ENCODE measurements at regions not wholly inside any gene's neighbourhood (a gene's known extent, or its start where the extent isn't known, plus 50 kb on each side); places are given as distances from the start of the nearest gene placed in this dataset.

- H3K27ac Mint-ChIP-seq = no peak overlapping the region
- no peaks in the 10 kb centered on the region for H3K9me3 Mint-ChIP-seq
- no CpG with 5 or more reads among the region's 2 CpGs for WGBS (ENCODE audit: insufficient coverage)
- no peaks in the 10 kb centered on the region for H3K36me3 Mint-ChIP-seq
- no peaks in the 10 kb centered on the region for H3K4me1 ChIP-seq (ENCODE audit: control insufficient read depth in 1 of 2, extremely low read depth in 1 of 2, insufficient read depth in 2 of 2, low read length in 2 of 2)
- H3K27me3 Mint-ChIP-seq = no peaks in the 10 kb centered on the region
- ChIA-PET POLR2A (no interaction called here), CTCF (no interaction called here)
- H3K27ac ChIP-seq (ENCODE audit: low read length) = no peak overlapping the region
- H3K36me3 ChIP-seq (ENCODE audit: control insufficient read depth in 2 of 2, extremely low read depth in 1 of 2, insufficient read depth in 1 of 2, low read length in 1 of 2) = no peaks in the 10 kb centered on the region
- ATAC-seq (replicated peaks in 1 of 4) = no peak
- no peak overlapping the region for H3K4me3 ChIP-seq (ENCODE audit: control insufficient read depth in 1 of 2, extremely low read depth in 1 of 2, low read length in 1 of 2)
- H3K27me3 ChIP-seq (replicated peaks in 1 of 2; ENCODE audit: control insufficient read depth in 2 of 2, extremely low read depth in 1 of 2, insufficient read depth in 2 of 2, low read length in 1 of 2) = no peaks in the 10 kb centered on the region
- DNase-seq = no peak
- no peak overlapping the region for H3K4me3 Mint-ChIP-seq
- no peaks in the 10 kb centered on the region for H3K4me1 Mint-ChIP-seq
- H3K9me3 ChIP-seq = no peaks in the 10 kb centered on the region
Measured at GRCh38 chr3:161598639-161599038, 102.0 kb downstream of the OTOL1 start.

DNA sequence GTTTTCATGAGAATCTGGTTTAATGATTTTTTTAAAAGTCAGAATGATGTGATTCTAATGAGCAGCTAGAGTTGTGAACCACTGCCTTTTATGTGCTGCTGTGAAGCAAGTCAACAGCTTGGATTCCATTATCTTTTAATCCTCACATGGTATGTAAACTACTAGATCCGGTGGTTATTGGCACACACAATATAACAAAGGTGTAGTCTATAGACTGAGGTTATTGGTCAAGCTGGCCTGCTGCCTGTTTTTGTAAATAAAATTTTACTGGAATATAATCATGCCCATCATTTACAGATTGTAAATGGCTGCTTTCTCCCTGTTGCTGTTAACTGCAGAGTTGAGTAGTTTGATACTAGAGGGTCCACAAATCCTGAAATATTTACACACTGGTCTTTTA, 103.1 kb downstream of the OTOL1 start:
- POLR2A ChIA-PET = no interaction called here
- H3K36me3 ChIP-seq (ENCODE audit: control insufficient read depth in 2 of 2, extremely low read depth in 1 of 2, insufficient read depth in 1 of 2, low read length in 1 of 2) = no peaks in the 10 kb centered on the region
- H3K27me3 ChIP-seq (replicated peaks in 1 of 2; ENCODE audit: control insufficient read depth in 2 of 2, extremely low read depth in 1 of 2, insufficient read depth in 2 of 2, low read length in 1 of 2) = no peaks in the 10 kb centered on the region
- CTCF ChIA-PET = no interaction called here
- no peak overlapping the region for H3K4me3 ChIP-seq (ENCODE audit: control insufficient read depth in 1 of 2, extremely low read depth in 1 of 2, low read length in 1 of 2)
- no peak for ATAC-seq (replicated peaks in 1 of 4)
- Mint-ChIP-seq H3K36me3 (no peaks in the 10 kb centered on the region), H3K4me1 (no peaks in the 10 kb centered on the region), H3K9me3 (no peaks in the 10 kb centered on the region), H3K27me3 (no peaks in the 10 kb centered on the region), H3K4me3 (no peak overlapping the region), H3K27ac (no peak overlapping the region)
- H3K4me1 ChIP-seq (ENCODE audit: control insufficient read depth in 1 of 2, extremely low read depth in 1 of 2, insufficient read depth in 2 of 2, low read length in 2 of 2) = no peaks in the 10 kb centered on the region
- no peak for DNase-seq
- H3K9me3 ChIP-seq = no peaks in the 10 kb centered on the region
- H3K27ac ChIP-seq (ENCODE audit: low read length) = no peak overlapping the region
- no CpG with 5 or more reads among the region's 1 CpG for WGBS (ENCODE audit: insufficient coverage)

DNA sequence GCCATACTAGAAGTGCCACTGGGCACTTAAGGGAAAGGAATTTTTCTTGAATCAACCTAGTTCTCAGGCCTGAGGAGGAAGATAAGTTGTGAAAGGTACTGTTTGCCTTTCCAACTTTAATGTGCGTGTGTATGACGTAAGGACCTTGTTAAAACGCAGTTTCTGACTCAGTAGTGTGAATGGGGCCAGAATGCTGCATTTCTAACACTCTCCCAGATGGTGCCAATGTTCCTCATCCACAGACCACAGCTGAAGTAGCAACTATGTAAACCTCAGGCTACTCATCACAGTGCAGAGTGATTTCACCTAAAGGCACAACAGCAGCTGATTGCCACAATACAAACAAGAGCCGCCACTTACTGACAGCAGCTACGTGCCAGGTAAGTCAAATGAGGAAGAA, 103.6 kb downstream of the OTOL1 start:
- Histone ChIP-seq H3K9me3 (no peaks in the 10 kb centered on the region), H3K4me3 (ENCODE audit: control insufficient read depth in 1 of 2, extremely low read depth in 1 of 2, low read length in 1 of 2) (no peak overlapping the region), H3K4me1 (ENCODE audit: control insufficient read depth in 1 of 2, extremely low read depth in 1 of 2, insufficient read depth in 2 of 2, low read length in 2 of 2) (no peaks in the 10 kb centered on the region), H3K36me3 (ENCODE audit: control insufficient read depth in 2 of 2, extremely low read depth in 1 of 2, insufficient read depth in 1 of 2, low read length in 1 of 2) (no peaks in the 10 kb centered on the region), H3K27me3 (replicated peaks in 1 of 2; ENCODE audit: control insufficient read depth in 2 of 2, extremely low read depth in 1 of 2, insufficient read depth in 2 of 2, low read length in 1 of 2) (no peaks in the 10 kb centered on the region), H3K27ac (ENCODE audit: low read length) (no peak overlapping the region)
- H3K4me3 Mint-ChIP-seq = no peak overlapping the region
- no peaks in the 10 kb centered on the region for H3K4me1 Mint-ChIP-seq
- no peaks in the 10 kb centered on the region for H3K9me3 Mint-ChIP-seq
- ChIA-PET POLR2A (no interaction called here), CTCF (no interaction called here)
- no peaks in the 10 kb centered on the region for H3K36me3 Mint-ChIP-seq
- WGBS (ENCODE audit: insufficient coverage) = 67% methylated on average over 1 of the region's 5 CpGs
- H3K27me3 Mint-ChIP-seq = no peaks in the 10 kb centered on the region
- DNase-seq (no peak), ATAC-seq (replicated peaks in 1 of 4) (no peak)
- H3K27ac Mint-ChIP-seq = no peak overlapping the region

GRCh38 chr3:161602475-161602874, 105.9 kb downstream of the OTOL1 start:
- WGBS (ENCODE audit: insufficient coverage) = no CpG with 5 or more reads among the region's 1 CpG
- Mint-ChIP-seq H3K4me3 (no peak overlapping the region), H3K27ac (no peak overlapping the region), H3K9me3 (no peaks in the 10 kb centered on the region), H3K4me1 (no peaks in the 10 kb centered on the region), H3K27me3 (no peaks in the 10 kb centered on the region), H3K36me3 (no peaks in the 10 kb centered on the region)
- Histone ChIP-seq H3K9me3 (no peaks in the 10 kb centered on the region), H3K4me3 (ENCODE audit: control insufficient read depth in 1 of 2, extremely low read depth in 1 of 2, low read length in 1 of 2) (no peak overlapping the region), H3K27ac (ENCODE audit: low read length) (no peak overlapping the region), H3K36me3 (ENCODE audit: control insufficient read depth in 2 of 2, extremely low read depth in 1 of 2, insufficient read depth in 1 of 2, low read length in 1 of 2) (no peaks in the 10 kb centered on the region), H3K27me3 (replicated peaks in 1 of 2; ENCODE audit: control insufficient read depth in 2 of 2, extremely low read depth in 1 of 2, insufficient read depth in 2 of 2, low read length in 1 of 2) (no peaks in the 10 kb centered on the region), H3K4me1 (ENCODE audit: control insufficient read depth in 1 of 2, extremely low read depth in 1 of 2, insufficient read depth in 2 of 2, low read length in 2 of 2) (no peaks in the 10 kb centered on the region)
- CTCF ChIA-PET = no interaction called here
- DNase-seq = no peak
- POLR2A ChIA-PET = interaction anchor here in 1 of 2 donors (0.6 kb wide), 1 partner anchor 9 kb away, joined by 4 read pairs; no protein-coding TSS in a partner anchor
- no peak for ATAC-seq (replicated peaks in 1 of 4)

DNA sequence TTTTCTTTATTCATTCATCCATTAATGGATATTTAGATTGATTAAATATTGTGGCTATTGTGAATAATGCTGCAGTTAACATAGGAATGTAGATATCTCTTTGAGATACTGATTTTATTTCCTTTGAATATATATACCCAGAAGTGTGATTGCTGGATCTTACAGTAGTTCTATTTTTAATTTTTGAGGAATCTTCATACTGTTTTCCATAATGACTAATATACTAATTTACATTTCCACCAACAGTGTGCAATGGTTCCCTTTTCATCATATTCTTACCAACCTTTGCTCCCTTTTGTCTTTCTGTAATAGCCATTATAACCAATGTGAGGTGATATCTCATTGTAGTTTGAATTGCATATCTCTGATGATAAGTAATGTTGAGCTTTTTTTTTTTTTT, 106.3 kb downstream of the OTOL1 start:
- Histone ChIP-seq H3K36me3 (ENCODE audit: control insufficient read depth in 2 of 2, extremely low read depth in 1 of 2, insufficient read depth in 1 of 2, low read length in 1 of 2) (no peaks in the 10 kb centered on the region), H3K4me1 (ENCODE audit: control insufficient read depth in 1 of 2, extremely low read depth in 1 of 2, insufficient read depth in 2 of 2, low read length in 2 of 2) (no peaks in the 10 kb centered on the region), H3K27ac (ENCODE audit: low read length) (no peak overlapping the region), H3K27me3 (replicated peaks in 1 of 2; ENCODE audit: control insufficient read depth in 2 of 2, extremely low read depth in 1 of 2, insufficient read depth in 2 of 2, low read length in 1 of 2) (no peaks in the 10 kb centered on the region), H3K9me3 (no peaks in the 10 kb centered on the region), H3K4me3 (ENCODE audit: control insufficient read depth in 1 of 2, extremely low read depth in 1 of 2, low read length in 1 of 2) (no peak overlapping the region)
- POLR2A ChIA-PET = interaction anchor here in 1 of 2 donors (0.6 kb wide), 1 partner anchor 9 kb away, joined by 4 read pairs; no protein-coding TSS in a partner anchor
- no peaks in the 10 kb centered on the region for H3K4me1 Mint-ChIP-seq
- H3K36me3 Mint-ChIP-seq = no peaks in the 10 kb centered on the region
- no peaks in the 10 kb centered on the region for H3K27me3 Mint-ChIP-seq
- ATAC-seq (replicated peaks in 1 of 4) = no peak
- H3K9me3 Mint-ChIP-seq = no peaks in the 10 kb centered on the region
- no peak overlapping the region for H3K27ac Mint-ChIP-seq
- no peak for DNase-seq
- no peak overlapping the region for H3K4me3 Mint-ChIP-seq
- CTCF ChIA-PET = no interaction called here

- no peak for ATAC-seq (replicated peaks in 1 of 4)
- Mint-ChIP-seq H3K36me3 (no peaks in the 10 kb centered on the region), H3K27me3 (no peaks in the 10 kb centered on the region), H3K4me1 (no peaks in the 10 kb centered on the region), H3K27ac (no peak overlapping the region), H3K9me3 (peaks cover 4 to 8% (median 7%) of the 10 kb centered on the region in 3 donors), H3K4me3 (no peak overlapping the region)
- Histone ChIP-seq H3K9me3 (no peaks in the 10 kb centered on the region), H3K4me1 (ENCODE audit: control insufficient read depth in 1 of 2, extremely low read depth in 1 of 2, insufficient read depth in 2 of 2, low read length in 2 of 2) (no peaks in the 10 kb centered on the region), H3K27me3 (replicated peaks in 1 of 2; ENCODE audit: control insufficient read depth in 2 of 2, extremely low read depth in 1 of 2, insufficient read depth in 2 of 2, low read length in 1 of 2) (no peaks in the 10 kb centered on the region), H3K4me3 (ENCODE audit: control insufficient read depth in 1 of 2, extremely low read depth in 1 of 2, low read length in 1 of 2) (no peak overlapping the region), H3K27ac (ENCODE audit: low read length) (no peak overlapping the region), H3K36me3 (ENCODE audit: control insufficient read depth in 2 of 2, extremely low read depth in 1 of 2, insufficient read depth in 1 of 2, low read length in 1 of 2) (no peaks in the 10 kb centered on the region)
- ChIA-PET POLR2A (no interaction called here), CTCF (no interaction called here)
- DNase-seq = no peak
- no CpG with 5 or more reads among the region's 1 CpG for WGBS (ENCODE audit: insufficient coverage)
Measured at GRCh38 chr3:161607056-161607455, 110.4 kb downstream of the OTOL1 start.

DNA sequence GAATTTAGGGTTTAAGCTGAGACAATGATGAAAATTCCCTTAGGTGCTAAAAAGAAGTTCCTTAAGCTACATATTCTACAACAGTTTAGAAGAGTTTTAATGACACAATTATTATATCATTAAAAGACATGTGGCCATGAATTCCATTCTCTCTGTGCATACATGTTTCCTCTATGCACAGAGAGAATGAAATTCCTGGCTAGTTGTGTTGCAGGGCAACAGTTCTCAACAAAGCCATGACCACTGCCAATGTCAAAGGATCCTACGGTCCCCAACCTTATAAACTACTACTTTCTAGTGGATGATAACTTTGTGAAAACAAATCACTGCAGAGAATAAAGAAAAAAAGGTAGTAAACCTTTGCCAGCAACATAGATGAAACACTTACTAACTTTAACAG, 122.7 kb downstream of the OTOL1 start:
- POLR2A ChIA-PET = no interaction called here
- no peak overlapping the region for H3K4me3 ChIP-seq (ENCODE audit: control insufficient read depth in 1 of 2, extremely low read depth in 1 of 2, low read length in 1 of 2)
- H3K27me3 Mint-ChIP-seq = no peaks in the 10 kb centered on the region

More for the DNA sequence above, 122.7 kb downstream of the OTOL1 start:
- Histone ChIP-seq H3K36me3 (ENCODE audit: control insufficient read depth in 2 of 2, extremely low read depth in 1 of 2, insufficient read depth in 1 of 2, low read length in 1 of 2) (no peaks in the 10 kb centered on the region), H3K9me3 (no peaks in the 10 kb centered on the region), H3K27ac (ENCODE audit: low read length) (no peak overlapping the region), H3K4me1 (ENCODE audit: control insufficient read depth in 1 of 2, extremely low read depth in 1 of 2, insufficient read depth in 2 of 2, low read length in 2 of 2) (no peaks in the 10 kb centered on the region), H3K27me3 (replicated peaks in 1 of 2; ENCODE audit: control insufficient read depth in 2 of 2, extremely low read depth in 1 of 2, insufficient read depth in 2 of 2, low read length in 1 of 2) (no peaks in the 10 kb centered on the region)
- no CpG with 5 or more reads among the region's 1 CpG for WGBS (ENCODE audit: insufficient coverage)
- CTCF ChIA-PET = no interaction called here
- DNase-seq (no peak), ATAC-seq (replicated peaks in 1 of 4) (no peak)
- Mint-ChIP-seq H3K36me3 (no peaks in the 10 kb centered on the region), H3K4me3 (no peak overlapping the region), H3K27ac (no peak overlapping the region), H3K9me3 (peaks cover 0 to 16% (median 2%) of the 10 kb centered on the region in 3 donors), H3K4me1 (no peaks in the 10 kb centered on the region)

Data from T-cell (primary cell).